Activated B cell treated with CpG ODN at 0.5 μM for 24 hours (primary cell): ENCODE measurements at regions not wholly inside any gene's neighbourhood (a gene's known extent, or its start where the extent isn't known, plus 50 kb on each side); places are given as distances from the start of the nearest gene placed in this dataset.

Experiments
- ATAC-seq: fragments of 200-7000 bp; cut with Tn5 transposase; one replicate; pipeline ENCODE4 v1.10.0; 2021; ENCODE audit warnings: low read depth, mild to moderate bottlenecking, moderate library complexity
- CTCF ChIA-PET: fragments of 350-600 bp; sonication (Branson Sonifier 250); formaldehyde crosslinking; loops from one replicate; lab custom pipeline; 2021; ENCODE audit warnings: antibody characterized with exemption; lab: Charles Lee
- POLR2A ChIA-PET: fragments of 350-600 bp; sonication (Branson Sonifier 250); formaldehyde crosslinking; loops from one replicate; lab custom pipeline; 2021; ENCODE audit warnings: antibody characterized with exemption; lab: Charles Lee
- DNase-seq: peaks from one replicate; pipeline ENCODE4 v3.0.0; 2022
- H3K27ac Mint-ChIP-seq: one replicate; pipeline ENCODE4 v1.8.0; 2020; ENCODE audit warnings: mixed read lengths
- H3K27me3 Mint-ChIP-seq: one replicate; pipeline ENCODE4 v1.8.0; 2021; ENCODE audit warnings: mixed read lengths
- H3K36me3 Mint-ChIP-seq: one replicate; pipeline ENCODE4 v1.8.0; 2021; ENCODE audit warnings: low read depth, mixed read lengths
- H3K4me1 Mint-ChIP-seq: one replicate; pipeline ENCODE4 v1.8.0; 2021; ENCODE audit warnings: mixed read lengths
- H3K4me3 Mint-ChIP-seq: one replicate; pipeline ENCODE4 v1.8.0; 2020; ENCODE audit warnings: mild to moderate bottlenecking, mixed read lengths
- H3K9me3 Mint-ChIP-seq: one replicate; pipeline ENCODE4 v1.8.0; 2020; ENCODE audit warnings: mixed read lengths
- CTCF ChIP-seq: fragments of 200-600 bp; IDR thresholded peaks from one replicate; pipeline ENCODE4 v1.8.0; 2022; ENCODE audit warnings: antibody characterized with exemption, mild to moderate bottlenecking
- intact Hi-C: fragments of 100-400 bp; cut with micrococcal nuclease; formaldehyde crosslinking; loops from one replicate; pipeline ENCODE4 v1.15.1; 2024

DNA sequence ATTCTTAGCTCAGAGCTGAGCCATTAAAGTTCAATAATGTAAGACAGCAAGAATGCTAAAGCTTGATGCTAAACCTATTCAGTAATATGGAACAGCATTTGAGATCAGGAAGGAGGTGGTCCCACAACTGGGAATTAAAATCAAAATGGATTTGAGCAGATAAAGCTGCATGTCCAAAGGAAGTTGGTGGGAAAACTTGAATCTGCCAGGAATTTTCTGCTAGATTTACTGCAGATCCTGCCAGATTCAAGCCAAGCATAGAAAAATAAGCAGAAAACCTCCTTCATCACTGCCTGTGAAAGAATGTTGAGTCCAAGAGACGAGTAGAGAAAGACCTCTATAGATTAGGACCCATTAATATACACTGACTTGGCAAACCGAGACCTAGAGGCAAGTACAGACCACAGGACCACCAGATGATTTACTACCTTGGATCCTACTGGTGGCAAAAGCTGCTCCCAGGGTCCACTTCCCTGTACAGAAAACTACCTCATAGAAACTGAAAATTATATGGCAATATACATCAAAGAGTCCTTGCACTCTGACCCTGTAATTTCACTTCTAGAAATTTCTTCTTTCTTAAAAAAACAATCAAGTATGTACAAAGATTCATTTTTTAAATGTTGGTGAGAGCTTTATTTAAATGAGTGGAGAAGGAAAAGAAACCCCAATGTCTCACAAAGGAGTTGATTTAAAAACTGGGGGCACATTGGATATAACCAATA, 263.2 kb downstream of the DAD1 start:
- intact Hi-C loops: no loop called here
- DNase-seq (no peak), ATAC-seq (no peak)
- TF ChIP-seq CTCF: no peak
- Mint-ChIP-seq H3K27me3 (peaks cover 4% of the 10 kb centered on the region), H3K4me1 (no peaks in the 10 kb centered on the region), H3K4me3 (no peak overlapping the region), H3K27ac (no peak overlapping the region), H3K36me3 (peaks cover 2% of the 10 kb centered on the region), H3K9me3 (peaks cover 16% of the 10 kb centered on the region)
- CTCF ChIA-PET: interaction anchor here (0.9 kb wide), 1 partner anchor 49 kb away, joined by 3 read pairs; no protein-coding TSS in a partner anchor
- POLR2A ChIA-PET: no interaction called here

- ChIA-PET CTCF (interaction anchor here (0.9 to 5.4 kb wide), 18 partner anchors 8 to 503 kb away, joined by 3 to 88 read pairs (median 5); no protein-coding TSS in a partner anchor), POLR2A (no interaction called here)
- no peak for DNase-seq
- Mint-ChIP-seq H3K9me3 (no peaks in the 10 kb centered on the region), H3K27me3 (peaks cover 4% of the 10 kb centered on the region), H3K36me3 (no peaks in the 10 kb centered on the region), H3K27ac (no peak overlapping the region), H3K4me1 (no peaks in the 10 kb centered on the region), H3K4me3 (no peak overlapping the region)
- intact Hi-C loops: no loop called here
- ATAC-seq: no peak
- TF ChIP-seq CTCF: no peak
These were observed 268.7 kb downstream of the DAD1 start for GRCh38 chr14:22320362-22320750.

GRCh38 chr14:22319526-22320361, 269.3 kb downstream of the DAD1 start:
- ATAC-seq: peak; percentile 77
- no peak for DNase-seq
- intact Hi-C loops: loop anchor here (1.0 to 10.0 kb wide), 7 partner anchors 56 to 735 kb away; partner anchors contain the start of gene CDH24
- POLR2A ChIA-PET: interaction anchor here (0.5 to 0.7 kb wide), 3 partner anchors 228 to 425 kb away, joined by 3 to 5 read pairs (median 4); no protein-coding TSS in a partner anchor
- Mint-ChIP-seq H3K4me1 (no peaks in the 10 kb centered on the region), H3K9me3 (no peaks in the 10 kb centered on the region), H3K4me3 (no peak overlapping the region), H3K36me3 (no peaks in the 10 kb centered on the region), H3K27ac (no peak overlapping the region), H3K27me3 (peaks cover 4% of the 10 kb centered on the region)
- CTCF ChIA-PET: interaction anchor here (0.7 to 5.4 kb wide), 23 partner anchors 8 to 534 kb away, joined by 3 to 88 read pairs (median 4); no protein-coding TSS in a partner anchor
- no peak for TF ChIP-seq CTCF

GRCh38 chr14:22318951-22319350, 270.1 kb downstream of the DAD1 start:
- no peaks in the 10 kb centered on the region for H3K4me1 Mint-ChIP-seq
- H3K4me3 Mint-ChIP-seq: no peak overlapping the region
- H3K27me3 Mint-ChIP-seq: peaks cover 2% of the 10 kb centered on the region
- TF ChIP-seq CTCF: no peak
- no peaks in the 10 kb centered on the region for H3K36me3 Mint-ChIP-seq
- POLR2A ChIA-PET: interaction anchor here (0.5 to 0.7 kb wide), 2 partner anchors 238 to 426 kb away, joined by 3 to 5 read pairs; no protein-coding TSS in a partner anchor
- no peak overlapping the region for H3K27ac Mint-ChIP-seq
- DNase-seq: no peak
- no peaks in the 10 kb centered on the region for H3K9me3 Mint-ChIP-seq
- intact Hi-C loops: loop anchor here (1.0 to 10.0 kb wide), 7 partner anchors 56 to 736 kb away; partner anchors contain the start of gene CDH24
- CTCF ChIA-PET: interaction anchor here (0.7 to 5.4 kb wide), 19 partner anchors 9 to 535 kb away, joined by 3 to 88 read pairs (median 5); no protein-coding TSS in a partner anchor
- no peak for ATAC-seq
